ENCODE measurements at regions not wholly inside any gene's neighbourhood (a gene's known extent, or its start where the extent isn't known, plus 50 kb on each side); places are given as distances from the start of the nearest gene placed in this dataset.

GRCh38 chr1:234942879-234943506 is 185.6 kb downstream of the TOMM20 start (continued):
- TF ChIP-seq FOXO4 (CRISPR knock-in tag; IDR thresholded peaks at IDR 0.05), result no peak
- peak; percentile 25 to 46; a peak in 2 of 4 replicates for TF ChIP-seq KDM1A (IDR thresholded peaks at IDR 0.05)
- TF ChIP-seq NR2C2 (CRISPR knock-in tag; IDR thresholded peaks at IDR 0.05), result no peak
- no peak for TF ChIP-seq NR2C2 (tag; IDR thresholded peaks at IDR 0.05)
- peak; percentile 55 for TF ChIP-seq GATA2 (CRISPR knock-in tag; IDR thresholded peaks at IDR 0.05)
- TF ChIP-seq RNF219 (CRISPR knock-in tag; IDR thresholded peaks at IDR 0.05), result no peak
- TF ChIP-seq PYGO2 (tag; IDR thresholded peaks at IDR 0.05), result no peak
- TF ChIP-seq ZNF785 (CRISPR knock-in tag; IDR thresholded peaks at IDR 0.05), result no peak
- TF ChIP-seq PML (IDR thresholded peaks at IDR 0.05; ENCODE audit: low read length), result 0 out of 2 replicates have a peak, but pooled peaks have one; percentile 26
- no peak for TF ChIP-seq RAD51 (IDR thresholded peaks at IDR 0.05; ENCODE audit: borderline replicate concordance, low read depth)
- TF ChIP-seq CBFA2T2 (conservative IDR thresholded peaks at IDR 0.05), result peak; percentile 85
- TF ChIP-seq BCOR (IDR thresholded peaks at IDR 0.05), result no peak
- TF ChIP-seq POLR2G (IDR thresholded peaks at IDR 0.05; ENCODE audit: low read depth, low read length), result no peak
- peak; percentile 48; the same call in 1 of the 2 replicates for TF ChIP-seq SMARCA4 (IDR thresholded peaks at IDR 0.05)
- TF ChIP-seq KAT7 (CRISPR knock-in tag; IDR thresholded peaks at IDR 0.05; ENCODE audit: borderline replicate concordance), result no peak
- no peak for TF ChIP-seq POU5F1 (IDR thresholded peaks at IDR 0.05; ENCODE audit: borderline replicate concordance, low read depth, low read length, partially characterized antibody)
- no peak for TF ChIP-seq MAFK (IDR thresholded peaks at IDR 0.05; ENCODE audit: low read length)
- TF ChIP-seq ZNF449 (CRISPR knock-in tag; IDR thresholded peaks at IDR 0.05), result no peak
- no peak for TF ChIP-seq ZBTB9 (CRISPR knock-in tag; IDR thresholded peaks at IDR 0.05)
- peak; percentile 36 for TF ChIP-seq RBM25 (IDR thresholded peaks at IDR 0.05; ENCODE audit: low read depth, low read length, severe bottlenecking)
- TF ChIP-seq TARDBP (IDR thresholded peaks at IDR 0.05), result no peak
- TF ChIP-seq SMC3 (conservative IDR thresholded peaks at IDR 0.05; ENCODE audit: insufficient read depth, low read depth, low read length), result no peak
- TF ChIP-seq SAFB (IDR thresholded peaks at IDR 0.05; ENCODE audit: borderline replicate concordance, low read depth, low read length), result no peak
- TF ChIP-seq PHF8 (IDR thresholded peaks at IDR 0.05; ENCODE audit: borderline replicate concordance, low read length), result no peak
- TF ChIP-seq CBX1 (IDR thresholded peaks at IDR 0.05; ENCODE audit: low read depth), result no peak

Measured in K562 (cell line).